Endothelial cell (in vitro differentiated cells): ENCODE measurements at regions not wholly inside any gene's neighbourhood (a gene's known extent, or its start where the extent isn't known, plus 50 kb on each side); places are given as distances from the start of the nearest gene placed in this dataset.
"Not testable (repeated sequence)": the region's sequence is repeated elsewhere in the genome, so short reads cannot be mapped to it uniquely, and the experiment has no call there.

ENCODE experiments used
- DNase-seq: peaks from one replicate; pipeline ENCODE4 v3.0.0; 2021; ENCODE audit warnings: low spot score
- H3K27ac Mint-ChIP-seq: one replicate; pipeline ENCODE4 v1.8.0; 2021; ENCODE audit warnings: mixed read lengths, inconsistent platforms; ENCODE audit not compliant: unreplicated experiment
- H3K27me3 Mint-ChIP-seq: one replicate; pipeline ENCODE4 v1.8.0; 2021; ENCODE audit warnings: mild to moderate bottlenecking, moderate library complexity, mixed read lengths, inconsistent platforms; ENCODE audit not compliant: unreplicated experiment
- H3K36me3 Mint-ChIP-seq: one replicate; pipeline ENCODE4 v1.8.0; 2021; ENCODE audit warnings: mild to moderate bottlenecking, low read depth, mixed read lengths, inconsistent platforms; ENCODE audit not compliant: unreplicated experiment
- H3K4me1 Mint-ChIP-seq: one replicate; pipeline ENCODE4 v1.8.0; 2021; ENCODE audit warnings: mild to moderate bottlenecking, mixed read lengths, inconsistent platforms; ENCODE audit not compliant: unreplicated experiment
- H3K4me3 Mint-ChIP-seq: one replicate; pipeline ENCODE4 v1.8.0; 2021; ENCODE audit warnings: mild to moderate bottlenecking, mixed read lengths, inconsistent platforms; ENCODE audit not compliant: unreplicated experiment
- H3K9me3 Mint-ChIP-seq: one replicate; pipeline ENCODE4 v1.8.0; 2021; ENCODE audit warnings: mixed read lengths, inconsistent platforms; ENCODE audit not compliant: unreplicated experiment
- CTCF ChIP-seq: fragments of 200-600 bp; sonication (generic); IDR thresholded peaks from one replicate; pipeline ENCODE4 v1.5.0; 2021; ENCODE audit warnings: antibody characterized with exemption; ENCODE audit not compliant: unreplicated experiment

- TF ChIP-seq CTCF: no peak
- DNase-seq: no peak
- H3K27ac Mint-ChIP-seq: no peak overlapping the region
- H3K36me3 Mint-ChIP-seq: no peaks in the 10 kb centered on the region
- H3K4me3 Mint-ChIP-seq: no peak overlapping the region
- no peaks in the 10 kb centered on the region for H3K4me1 Mint-ChIP-seq
- peaks cover 1% of the 10 kb centered on the region for H3K27me3 Mint-ChIP-seq
- H3K9me3 Mint-ChIP-seq: no peaks in the 10 kb centered on the region
Observed at GRCh38 chr6:86203044-86203443, 560.4 kb upstream of the SYNCRIP start.

- Mint-ChIP-seq H3K4me1 (no peaks in the 10 kb centered on the region), H3K27me3 (no peaks in the 10 kb centered on the region), H3K4me3 (no peak overlapping the region), H3K36me3 (no peaks in the 10 kb centered on the region), H3K9me3 (no peaks in the 10 kb centered on the region), H3K27ac (no peak overlapping the region)
- DNase-seq: no peak
- no peak for TF ChIP-seq CTCF
Observed at GRCh38 chr6:86193821-86194220, 551.1 kb upstream of the SYNCRIP start.

- no peaks in the 10 kb centered on the region for H3K36me3 Mint-ChIP-seq
- H3K9me3 Mint-ChIP-seq: no peaks in the 10 kb centered on the region
- H3K4me1 Mint-ChIP-seq: no peaks in the 10 kb centered on the region
- DNase-seq: no peak
- peak; percentile 45 for TF ChIP-seq CTCF
- no peaks in the 10 kb centered on the region for H3K27me3 Mint-ChIP-seq
- H3K4me3 Mint-ChIP-seq: no peak overlapping the region
- H3K27ac Mint-ChIP-seq: no peak overlapping the region
Observed at GRCh38 chr6:86192123-86192522, 549.4 kb upstream of the SYNCRIP start.

GRCh38 chr6:86175149-86175548 is 532.5 kb upstream of the SYNCRIP start:
- not testable (repeated sequence) for H3K27ac Mint-ChIP-seq, H3K9me3 Mint-ChIP-seq, H3K4me3 Mint-ChIP-seq, H3K27me3 Mint-ChIP-seq, H3K36me3 Mint-ChIP-seq, H3K4me1 Mint-ChIP-seq
- DNase-seq: peak; percentile 56

GRCh38 chr6:86154852-86155251 is 512.2 kb upstream of the SYNCRIP start:
- peaks cover 4% of the 10 kb centered on the region for H3K27me3 Mint-ChIP-seq
- no peak overlapping the region for H3K27ac Mint-ChIP-seq
- TF ChIP-seq CTCF: no peak
- no peak overlapping the region for H3K4me3 Mint-ChIP-seq
- H3K9me3 Mint-ChIP-seq: no peaks in the 10 kb centered on the region
- DNase-seq: no peak
- no peaks in the 10 kb centered on the region for H3K36me3 Mint-ChIP-seq
- H3K4me1 Mint-ChIP-seq: no peaks in the 10 kb centered on the region

GRCh38 chr6:86153521-86153920 is 510.8 kb upstream of the SYNCRIP start:
- Mint-ChIP-seq H3K4me3 (no peak overlapping the region), H3K27ac (no peak overlapping the region), H3K4me1 (no peaks in the 10 kb centered on the region), H3K36me3 (no peaks in the 10 kb centered on the region), H3K27me3 (peaks cover 4% of the 10 kb centered on the region), H3K9me3 (no peaks in the 10 kb centered on the region)
- TF ChIP-seq CTCF: no peak
- DNase-seq: no peak
